Sigmoid colon (tissue), 4 donors: ENCODE measurements at regions not wholly inside any gene's neighbourhood (a gene's known extent, or its start where the extent isn't known, plus 50 kb on each side); places are given as distances from the start of the nearest gene placed in this dataset.
"Not testable (repeated sequence)": the region's sequence is repeated elsewhere in the genome, so short reads cannot be mapped to it uniquely, and the experiment has no call there.

Experiments
- CTCF ChIP-seq, 4 experiments: fragments of 450-650 bp in 3 of 4; fragments of 200-600 bp in 1 of 4; IDR thresholded peaks; one replicate each; pipeline ENCODE4 v1.5.1; 2016 to 2019; ENCODE audit warnings: antibody characterized with exemption in 4 of 4, mild to moderate bottlenecking in 3 of 4, moderate library complexity in 2 of 4
- EP300 ChIP-seq, 4 donors: sonication (generic); formaldehyde crosslinking; IDR thresholded peaks; one replicate each; pipeline ENCODE4 v1.6.1; 2017; ENCODE audit warnings: antibody characterized with exemption in 4 of 4
- POLR2A ChIP-seq, 2 donors: fragments of 450-650 bp; IDR thresholded peaks; one replicate each; pipeline ENCODE4 v1.6.1; 2016; ENCODE audit warnings: antibody characterized with exemption in 2 of 2, mild to moderate bottlenecking in 2 of 2, moderate library complexity in 2 of 2
- POLR2AphosphoS5 ChIP-seq, 4 donors: sonication (generic); formaldehyde crosslinking; IDR thresholded peaks; one replicate each; pipeline ENCODE4 v1.6.1; 2017; ENCODE audit warnings: antibody characterized with exemption in 4 of 4

- not testable (repeated sequence) for TF ChIP-seq POLR2AphosphoS5, CTCF, POLR2A, EP300 (IDR thresholded peaks at IDR 0.05)
These were observed 164.2 kb upstream of the ZNF648 start for GRCh38 chr1:182225755-182226154.
